HUES48 (cell line): ENCODE measurements at regions not wholly inside any gene's neighbourhood (a gene's known extent, or its start where the extent isn't known, plus 50 kb on each side); places are given as distances from the start of the nearest gene placed in this dataset.

Experiments
- H3K27ac ChIP-seq: one replicate; pipeline ENCODE4 v1.7.0; 2013; ENCODE audit warnings: low read depth, low read length, inconsistent platforms
- H3K27me3 ChIP-seq: 2 replicates; pipeline ENCODE4 v1.6.1; 2013; ENCODE audit warnings: mild to moderate bottlenecking, low read length; ENCODE audit not compliant: control insufficient read depth, insufficient read depth
- H3K36me3 ChIP-seq: 2 replicates; pipeline ENCODE4 v1.6.1; 2013; ENCODE audit warnings: low read length; ENCODE audit not compliant: control insufficient read depth, insufficient read depth
- H3K4me1 ChIP-seq: 2 replicates; pipeline ENCODE4 v1.6.1; 2013; ENCODE audit warnings: mild to moderate bottlenecking, low read length; ENCODE audit not compliant: control insufficient read depth, insufficient read depth
- H3K4me3 ChIP-seq: 2 replicates; pipeline ENCODE4 v1.5.1; 2013; ENCODE audit warnings: mild to moderate bottlenecking, low read depth, low read length
- H3K9ac ChIP-seq: 2 replicates; pipeline ENCODE4 v1.6.1; 2013; ENCODE audit warnings: mild to moderate bottlenecking, low read depth, low read length, moderate library complexity
- H3K9me3 ChIP-seq: 2 replicates; pipeline ENCODE4 v1.6.1; 2013; ENCODE audit warnings: low read length; ENCODE audit not compliant: control insufficient read depth, insufficient read depth

GRCh38 chr18:51275712-51276476 lies 78.4 kb upstream of the MEX3C start:
- H3K9ac ChIP-seq, result no peak overlapping the region
- no peaks in the 10 kb centered on the region for H3K36me3 ChIP-seq
- no peaks in the 10 kb centered on the region for H3K9me3 ChIP-seq
- no peaks in the 10 kb centered on the region for H3K27me3 ChIP-seq
- H3K4me1 ChIP-seq, result peaks cover 28% of the 10 kb centered on the region
- H3K27ac ChIP-seq, result no peak overlapping the region
- H3K4me3 ChIP-seq, result no peak overlapping the region

GRCh38 chr18:51278045-51278649 lies 80.7 kb upstream of the MEX3C start:
- H3K9me3 ChIP-seq, result no peaks in the 10 kb centered on the region
- no peaks in the 10 kb centered on the region for H3K36me3 ChIP-seq
- H3K4me1 ChIP-seq, result peaks cover 28% of the 10 kb centered on the region
- H3K4me3 ChIP-seq, result no peak overlapping the region
- H3K27me3 ChIP-seq, result no peaks in the 10 kb centered on the region
- H3K9ac ChIP-seq, result no peak overlapping the region
- no peak overlapping the region for H3K27ac ChIP-seq

- H3K27me3 ChIP-seq, result no peaks in the 10 kb centered on the region
These were observed 82.0 kb upstream of the MEX3C start for GRCh38 chr18:51279367-51279984.

GRCh38 chr18:51287818-51288508 lies 90.5 kb upstream of the MEX3C start:
- H3K9ac ChIP-seq, result no peak overlapping the region
- H3K27ac ChIP-seq, result no peak overlapping the region
- no peaks in the 10 kb centered on the region for H3K36me3 ChIP-seq
- H3K4me1 ChIP-seq, result no peaks in the 10 kb centered on the region
- no peak overlapping the region for H3K4me3 ChIP-seq
- no peaks in the 10 kb centered on the region for H3K27me3 ChIP-seq
- no peaks in the 10 kb centered on the region for H3K9me3 ChIP-seq

More at GRCh38 chr18:51279367-51279984, 82.0 kb upstream of the MEX3C start:
- Histone ChIP-seq H3K9ac (no peak overlapping the region), H3K4me1 (peaks cover 28% of the 10 kb centered on the region), H3K36me3 (no peaks in the 10 kb centered on the region), H3K27ac (no peak overlapping the region), H3K9me3 (no peaks in the 10 kb centered on the region), H3K4me3 (no peak overlapping the region)

GRCh38 chr18:51288582-51288981 lies 91.1 kb upstream of the MEX3C start:
- no peak overlapping the region for H3K27ac ChIP-seq
- no peaks in the 10 kb centered on the region for H3K27me3 ChIP-seq
- no peak overlapping the region for H3K4me3 ChIP-seq
- no peaks in the 10 kb centered on the region for H3K36me3 ChIP-seq
- H3K4me1 ChIP-seq, result no peaks in the 10 kb centered on the region
- H3K9ac ChIP-seq, result no peak overlapping the region
- H3K9me3 ChIP-seq, result no peaks in the 10 kb centered on the region

- Histone ChIP-seq H3K36me3 (no peaks in the 10 kb centered on the region), H3K27ac (no peak overlapping the region), H3K9ac (no peak overlapping the region), H3K27me3 (no peaks in the 10 kb centered on the region), H3K4me1 (no peaks in the 10 kb centered on the region), H3K4me3 (no peak overlapping the region), H3K9me3 (no peaks in the 10 kb centered on the region)
These were observed 93.4 kb upstream of the MEX3C start for GRCh38 chr18:51290860-51291259.

GRCh38 chr18:51300912-51301311 lies 103.4 kb upstream of the MEX3C start:
- Histone ChIP-seq H3K4me1 (no peaks in the 10 kb centered on the region), H3K4me3 (no peak overlapping the region), H3K9ac (no peak overlapping the region), H3K27ac (no peak overlapping the region), H3K9me3 (no peaks in the 10 kb centered on the region), H3K27me3 (no peaks in the 10 kb centered on the region), H3K36me3 (no peaks in the 10 kb centered on the region)

- Histone ChIP-seq H3K27me3 (no peaks in the 10 kb centered on the region), H3K9ac (no peak overlapping the region), H3K27ac (no peak overlapping the region), H3K4me3 (no peak overlapping the region), H3K4me1 (no peaks in the 10 kb centered on the region), H3K36me3 (no peaks in the 10 kb centered on the region), H3K9me3 (no peaks in the 10 kb centered on the region)
These were observed 103.9 kb upstream of the MEX3C start for GRCh38 chr18:51301376-51301775.

- no peak overlapping the region for H3K4me3 ChIP-seq
- peaks cover 14% of the 10 kb centered on the region for H3K4me1 ChIP-seq
- no peak overlapping the region for H3K9ac ChIP-seq
- no peaks in the 10 kb centered on the region for H3K27me3 ChIP-seq
- H3K36me3 ChIP-seq, result no peaks in the 10 kb centered on the region
- H3K9me3 ChIP-seq, result peaks cover 8% of the 10 kb centered on the region; the same call in 1 of the 2 replicates
- H3K27ac ChIP-seq, result no peak overlapping the region
These were observed 119.2 kb upstream of the MEX3C start for GRCh38 chr18:51316677-51317076.

GRCh38 chr18:51321696-51322095 lies 124.2 kb upstream of the MEX3C start:
- no peaks in the 10 kb centered on the region for H3K36me3 ChIP-seq
- no peak overlapping the region for H3K9ac ChIP-seq
- no peak overlapping the region for H3K27ac ChIP-seq
- peaks cover 11% of the 10 kb centered on the region for H3K4me1 ChIP-seq
- H3K27me3 ChIP-seq, result no peaks in the 10 kb centered on the region
- H3K4me3 ChIP-seq, result no peak overlapping the region
- H3K9me3 ChIP-seq, result no peaks in the 10 kb centered on the region

- Histone ChIP-seq H3K4me3 (no peak overlapping the region), H3K27me3 (no peaks in the 10 kb centered on the region), H3K27ac (no peak overlapping the region), H3K9me3 (no peaks in the 10 kb centered on the region), H3K9ac (no peak overlapping the region), H3K36me3 (no peaks in the 10 kb centered on the region), H3K4me1 (peaks cover 11% of the 10 kb centered on the region)
These were observed 126.5 kb upstream of the MEX3C start for GRCh38 chr18:51323961-51324360.
